AG04449 (cell line): ENCODE measurements at regions not wholly inside any gene's neighbourhood (a gene's known extent, or its start where the extent isn't known, plus 50 kb on each side); places are given as distances from the start of the nearest gene placed in this dataset.

ENCODE experiments used
- CTCF ChIA-PET: fragments of 350-600 bp; formaldehyde crosslinking; extraction: SDS; loops from one replicate; lab custom pipeline; 2021; ENCODE audit warnings: antibody characterized with exemption; lab: Yijun Ruan, JAX
- POLR2A ChIA-PET: fragments of 400-600, 350-600 bp; formaldehyde crosslinking; extraction: SDS; loops from one replicate; lab custom pipeline; 2020; ENCODE audit warnings: antibody characterized with exemption, inconsistent platforms; lab: Yijun Ruan, JAX
- DNase-seq: peaks from one replicate; pipeline ENCODE4 v3.0.0-alpha.2; 2010; ENCODE audit warnings: low read depth, low spot score
- H3K4me3 ChIP-seq: 2 replicates; pipeline ENCODE4 v1.5.1; 2011; ENCODE audit warnings: low read depth, mild to moderate bottlenecking, control low read depth, low read length
- TF ChIP-seq, protein P1 (sequence below): IDR thresholded peaks from one replicate; pipeline ENCODE4 v1.5.1; 2011; ENCODE audit warnings: mild to moderate bottlenecking, moderate library complexity, low read length, control low read depth, inconsistent platforms; ENCODE audit not compliant: insufficient read depth; ENCODE audit errors: missing control alignments

DNA sequence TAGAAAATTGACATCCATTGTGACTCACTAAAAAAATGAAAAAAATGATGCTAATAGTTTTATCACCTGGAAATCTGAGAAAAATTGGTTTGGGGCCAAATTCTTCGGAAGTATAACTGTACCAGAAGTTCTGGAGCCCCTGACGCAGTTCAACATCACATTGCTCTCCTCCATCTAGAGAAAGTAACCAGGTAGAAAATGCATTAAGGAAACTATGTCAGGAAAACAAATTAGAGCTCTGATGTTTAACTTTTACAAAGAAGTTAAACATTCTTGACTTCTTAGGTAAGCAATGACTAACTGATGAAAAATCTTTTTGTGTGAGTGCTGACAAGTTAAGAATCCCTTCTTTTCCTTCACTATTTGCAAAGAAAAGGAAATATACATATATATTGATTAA is 61.1 kb upstream of the TMEM196 start:
- ChIA-PET POLR2A (no interaction called here), CTCF (no interaction called here)
- no peak overlapping the region for H3K4me3 ChIP-seq
- TF ChIP-seq, protein P1, sequence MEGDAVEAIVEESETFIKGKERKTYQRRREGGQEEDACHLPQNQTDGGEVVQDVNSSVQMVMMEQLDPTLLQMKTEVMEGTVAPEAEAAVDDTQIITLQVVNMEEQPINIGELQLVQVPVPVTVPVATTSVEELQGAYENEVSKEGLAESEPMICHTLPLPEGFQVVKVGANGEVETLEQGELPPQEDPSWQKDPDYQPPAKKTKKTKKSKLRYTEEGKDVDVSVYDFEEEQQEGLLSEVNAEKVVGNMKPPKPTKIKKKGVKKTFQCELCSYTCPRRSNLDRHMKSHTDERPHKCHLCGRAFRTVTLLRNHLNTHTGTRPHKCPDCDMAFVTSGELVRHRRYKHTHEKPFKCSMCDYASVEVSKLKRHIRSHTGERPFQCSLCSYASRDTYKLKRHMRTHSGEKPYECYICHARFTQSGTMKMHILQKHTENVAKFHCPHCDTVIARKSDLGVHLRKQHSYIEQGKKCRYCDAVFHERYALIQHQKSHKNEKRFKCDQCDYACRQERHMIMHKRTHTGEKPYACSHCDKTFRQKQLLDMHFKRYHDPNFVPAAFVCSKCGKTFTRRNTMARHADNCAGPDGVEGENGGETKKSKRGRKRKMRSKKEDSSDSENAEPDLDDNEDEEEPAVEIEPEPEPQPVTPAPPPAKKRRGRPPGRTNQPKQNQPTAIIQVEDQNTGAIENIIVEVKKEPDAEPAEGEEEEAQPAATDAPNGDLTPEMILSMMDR = no peak
- no peak for DNase-seq

DNA sequence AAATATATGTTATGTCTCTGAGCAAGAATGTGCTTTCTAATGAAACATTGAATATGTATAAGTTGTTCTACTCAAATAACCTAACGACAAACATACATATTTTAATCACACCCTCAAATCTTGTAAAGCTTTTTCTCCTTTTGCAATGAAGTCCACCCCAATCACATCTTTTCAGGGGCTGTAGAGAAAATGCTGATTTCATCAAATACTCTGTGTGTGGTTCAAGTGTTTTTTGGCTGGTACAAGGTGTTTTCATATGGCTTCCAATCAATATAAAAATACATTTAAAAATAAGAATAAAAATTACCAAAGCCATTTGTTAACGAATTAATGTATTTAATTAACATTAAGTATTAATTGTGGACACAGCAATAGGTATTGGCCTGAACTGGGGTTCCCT is 57.2 kb upstream of the TMEM196 start:
- ChIA-PET POLR2A (no interaction called here), CTCF (no interaction called here)
- DNase-seq = no peak
- no peak overlapping the region for H3K4me3 ChIP-seq
- TF ChIP-seq, protein P1 = no peak
